Ishikawa (cell line): ENCODE measurements at regions not wholly inside any gene's neighbourhood (a gene's known extent, or its start where the extent isn't known, plus 50 kb on each side); places are given as distances from the start of the nearest gene placed in this dataset.

Source experiments
- CEBPB ChIP-seq: IDR thresholded peaks from 2 replicates; pipeline ENCODE4 v1.6.1; 2012
- CREB1 ChIP-seq: IDR thresholded peaks from 2 replicates; pipeline ENCODE4 v1.6.1; 2012; ENCODE audit warnings: low read depth
- EGR1 ChIP-seq: IDR thresholded peaks from 2 replicates; pipeline ENCODE4 v1.6.1; 2012
- EP300 ChIP-seq: IDR thresholded peaks from 2 replicates; pipeline ENCODE4 v1.6.1; 2012; ENCODE audit warnings: borderline replicate concordance
- NFIC ChIP-seq: IDR thresholded peaks from 2 replicates; pipeline ENCODE4 v1.6.1; 2012
- ZBTB7A ChIP-seq: IDR thresholded peaks from 2 replicates; pipeline ENCODE4 v1.6.1; 2012; ENCODE audit warnings: low read depth
- TF ChIP-seq, protein P1 (sequence below): IDR thresholded peaks from 2 replicates; pipeline ENCODE4 v1.6.1; 2012
- TF ChIP-seq, protein P2 (sequence below): IDR thresholded peaks from 2 replicates; pipeline ENCODE4 v1.6.1; 2012; ENCODE audit warnings: low read depth, mild to moderate bottlenecking

DNA sequence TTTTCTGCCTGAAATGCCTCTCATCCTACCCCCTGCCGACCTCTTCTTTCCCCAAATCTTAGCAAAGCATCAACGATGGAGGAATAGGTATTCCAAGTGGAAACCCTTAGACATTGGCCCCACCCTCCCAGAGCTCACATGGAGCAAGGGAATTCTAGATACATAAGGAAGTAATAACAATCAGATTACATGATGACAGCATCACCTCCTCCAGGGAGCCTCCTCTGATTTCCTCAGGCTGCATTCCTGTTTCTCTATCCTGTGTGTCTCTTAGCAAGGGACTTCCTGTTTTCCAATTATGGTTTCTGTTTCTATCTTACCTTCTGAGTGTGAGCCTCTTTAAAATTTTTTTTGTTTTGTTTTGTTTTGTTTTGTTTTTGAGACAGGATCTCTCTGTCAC lies 246.6 kb downstream of the TSHZ3 start:
- no peak for TF ChIP-seq ZBTB7A
- TF ChIP-seq, protein P1, sequence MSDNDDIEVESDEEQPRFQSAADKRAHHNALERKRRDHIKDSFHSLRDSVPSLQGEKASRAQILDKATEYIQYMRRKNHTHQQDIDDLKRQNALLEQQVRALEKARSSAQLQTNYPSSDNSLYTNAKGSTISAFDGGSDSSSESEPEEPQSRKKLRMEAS: no peak
- TF ChIP-seq EGR1: no peak
- no peak for TF ChIP-seq EP300
- TF ChIP-seq CEBPB: no peak
- no peak for TF ChIP-seq NFIC
- TF ChIP-seq CREB1: no peak
- TF ChIP-seq, protein P2, sequence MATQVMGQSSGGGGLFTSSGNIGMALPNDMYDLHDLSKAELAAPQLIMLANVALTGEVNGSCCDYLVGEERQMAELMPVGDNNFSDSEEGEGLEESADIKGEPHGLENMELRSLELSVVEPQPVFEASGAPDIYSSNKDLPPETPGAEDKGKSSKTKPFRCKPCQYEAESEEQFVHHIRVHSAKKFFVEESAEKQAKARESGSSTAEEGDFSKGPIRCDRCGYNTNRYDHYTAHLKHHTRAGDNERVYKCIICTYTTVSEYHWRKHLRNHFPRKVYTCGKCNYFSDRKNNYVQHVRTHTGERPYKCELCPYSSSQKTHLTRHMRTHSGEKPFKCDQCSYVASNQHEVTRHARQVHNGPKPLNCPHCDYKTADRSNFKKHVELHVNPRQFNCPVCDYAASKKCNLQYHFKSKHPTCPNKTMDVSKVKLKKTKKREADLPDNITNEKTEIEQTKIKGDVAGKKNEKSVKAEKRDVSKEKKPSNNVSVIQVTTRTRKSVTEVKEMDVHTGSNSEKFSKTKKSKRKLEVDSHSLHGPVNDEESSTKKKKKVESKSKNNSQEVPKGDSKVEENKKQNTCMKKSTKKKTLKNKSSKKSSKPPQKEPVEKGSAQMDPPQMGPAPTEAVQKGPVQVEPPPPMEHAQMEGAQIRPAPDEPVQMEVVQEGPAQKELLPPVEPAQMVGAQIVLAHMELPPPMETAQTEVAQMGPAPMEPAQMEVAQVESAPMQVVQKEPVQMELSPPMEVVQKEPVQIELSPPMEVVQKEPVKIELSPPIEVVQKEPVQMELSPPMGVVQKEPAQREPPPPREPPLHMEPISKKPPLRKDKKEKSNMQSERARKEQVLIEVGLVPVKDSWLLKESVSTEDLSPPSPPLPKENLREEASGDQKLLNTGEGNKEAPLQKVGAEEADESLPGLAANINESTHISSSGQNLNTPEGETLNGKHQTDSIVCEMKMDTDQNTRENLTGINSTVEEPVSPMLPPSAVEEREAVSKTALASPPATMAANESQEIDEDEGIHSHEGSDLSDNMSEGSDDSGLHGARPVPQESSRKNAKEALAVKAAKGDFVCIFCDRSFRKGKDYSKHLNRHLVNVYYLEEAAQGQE: no peak
